Tibial artery (tissue), 4 donors: ENCODE measurements at regions not wholly inside any gene's neighbourhood (a gene's known extent, or its start where the extent isn't known, plus 50 kb on each side); places are given as distances from the start of the nearest gene placed in this dataset.

Experiments used
- DNase-seq, 2 donors: peaks; one replicate each; pipeline ENCODE4 v3.0.0-alpha.2; 2019
- H3K27ac ChIP-seq, 2 donors: fragments of 200-600 bp; sonication (generic) in 1 of 2; 1 replicate in 1 of 2; 2 replicates in 1 of 2; pipeline ENCODE4 v1.5.1; 2018 to 2019; ENCODE audit warnings: mild to moderate bottlenecking in 1 of 2
- H3K27me3 ChIP-seq, 2 donors: fragments of 200-600 bp; sonication (generic) in 1 of 2; one replicate each; pipeline versions ENCODE4 v1.5.1 to v1.6.0; 2016 to 2019
- H3K36me3 ChIP-seq, 3 donors: fragments of 200-600 bp; sonication (generic) in 2 of 3; one replicate each; pipeline ENCODE4 v1.5.1; 2016 to 2019; ENCODE audit warnings: mild to moderate bottlenecking in 2 of 3
- H3K4me1 ChIP-seq, 4 donors: fragments of 200-600 bp; sonication (generic) in 2 of 4; 1 replicate in 3 of 4; 2 replicates in 1 of 4; pipeline ENCODE4 v1.5.1; 2016 to 2019
- H3K4me3 ChIP-seq, 2 donors: fragments of 200-600 bp; sonication (generic) in 1 of 2; 1 replicate in 1 of 2; 2 replicates in 1 of 2; pipeline ENCODE4 v1.5.1; 2018 to 2019; ENCODE audit warnings: mild to moderate bottlenecking in 2 of 2
- H3K9me3 ChIP-seq, 3 donors: fragments of 200-600 bp; sonication (generic) in 1 of 3; one replicate each; pipeline ENCODE4 v1.5.1; 2016 to 2019
- CTCF ChIP-seq, 2 experiments: fragments of 200-600 bp in 1 of 2; fragments of 450-650 bp in 1 of 2; IDR thresholded peaks; one replicate each; pipeline ENCODE4 v1.5.1; 2017 to 2019; ENCODE audit warnings: antibody characterized with exemption in 2 of 2, mild to moderate bottlenecking in 1 of 2, moderate library complexity in 1 of 2
- intact Hi-C: fragments of 100-400 bp; cut with DNase I; formaldehyde crosslinking; loops from one replicate; pipeline ENCODE4 v1.15.0; 2023; ENCODE audit warnings: low total_unique reads

GRCh38 chr17:33387406-33387805, 94.3 kb upstream of the ASIC2 start:
- TF ChIP-seq CTCF (IDR thresholded peaks at IDR 0.05): no peak
- no peaks in the 10 kb centered on the region for H3K9me3 ChIP-seq
- no peaks in the 10 kb centered on the region for H3K4me1 ChIP-seq
- no peaks in the 10 kb centered on the region for H3K36me3 ChIP-seq
- no peak overlapping the region for H3K27ac ChIP-seq
- H3K4me3 ChIP-seq: no peak overlapping the region
- intact Hi-C loops: no loop called here
- H3K27me3 ChIP-seq: peaks cover 0 to 2% of the 10 kb centered on the region in 2 donors
- DNase-seq: no peak

- intact Hi-C loops: no loop called here
- H3K4me1 ChIP-seq: no peaks in the 10 kb centered on the region
- no peak for TF ChIP-seq CTCF (IDR thresholded peaks at IDR 0.05)
- DNase-seq: no peak
- H3K36me3 ChIP-seq: no peaks in the 10 kb centered on the region
- H3K27ac ChIP-seq: no peak overlapping the region
- H3K4me3 ChIP-seq: no peak overlapping the region
- peaks cover 0 to 2% of the 10 kb centered on the region in 2 donors for H3K27me3 ChIP-seq
- no peaks in the 10 kb centered on the region for H3K9me3 ChIP-seq
These were observed 96.5 kb upstream of the ASIC2 start for GRCh38 chr17:33389504-33390135.

- intact Hi-C loops: no loop called here
- Histone ChIP-seq H3K27me3 (peaks cover 0 to 2% of the 10 kb centered on the region in 2 donors), H3K4me1 (no peaks in the 10 kb centered on the region), H3K27ac (no peak overlapping the region), H3K9me3 (no peaks in the 10 kb centered on the region), H3K36me3 (no peaks in the 10 kb centered on the region), H3K4me3 (no peak overlapping the region)
- no peak for DNase-seq
- TF ChIP-seq CTCF (IDR thresholded peaks at IDR 0.05): no peak
These were observed 97.5 kb upstream of the ASIC2 start for GRCh38 chr17:33390479-33391176.

- Histone ChIP-seq H3K27me3 (no peaks in the 10 kb centered on the region), H3K27ac (no peak overlapping the region), H3K4me3 (no peak overlapping the region), H3K4me1 (no peaks in the 10 kb centered on the region), H3K36me3 (no peaks in the 10 kb centered on the region), H3K9me3 (no peaks in the 10 kb centered on the region)
- intact Hi-C loops: no loop called here
- no peak for TF ChIP-seq CTCF (IDR thresholded peaks at IDR 0.05)
- no peak for DNase-seq
These were observed 103.7 kb upstream of the ASIC2 start for GRCh38 chr17:33396818-33397217.

GRCh38 chr17:33398386-33398785, 105.3 kb upstream of the ASIC2 start:
- intact Hi-C loops: no loop called here
- Histone ChIP-seq H3K27me3 (no peaks in the 10 kb centered on the region), H3K4me3 (no peak overlapping the region), H3K9me3 (no peaks in the 10 kb centered on the region), H3K27ac (no peak overlapping the region), H3K36me3 (no peaks in the 10 kb centered on the region), H3K4me1 (no peaks in the 10 kb centered on the region)
- no peak for DNase-seq
- no peak for TF ChIP-seq CTCF (IDR thresholded peaks at IDR 0.05)
